ENCODE measurements at regions not wholly inside any gene's neighbourhood (a gene's known extent, or its start where the extent isn't known, plus 50 kb on each side); places are given as distances from the start of the nearest gene placed in this dataset.

DNA sequence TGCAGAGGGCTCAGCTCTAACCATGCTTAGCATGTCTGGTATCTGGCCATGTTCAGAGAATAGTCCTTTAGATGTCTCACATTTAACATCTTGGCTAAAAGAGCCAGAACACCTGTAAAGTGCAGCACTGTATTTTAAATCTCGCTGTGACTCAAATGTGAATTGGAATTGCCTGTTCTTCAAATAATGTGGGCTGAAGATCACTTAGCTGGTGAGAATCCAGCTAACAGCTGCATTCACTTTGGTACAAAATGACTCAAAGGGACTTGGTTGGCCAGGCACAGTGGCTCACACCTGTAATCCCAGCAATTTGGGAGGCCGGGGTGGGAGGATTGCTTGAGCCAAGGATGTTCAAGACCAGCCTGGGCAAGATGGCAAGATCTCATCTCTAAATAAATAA lies 63.5 kb upstream of the PLAC8 start:
- Histone ChIP-seq H3K27me3 (ENCODE audit: control insufficient read depth in 1 of 2, insufficient read depth in 2 of 2, low read length in 1 of 2) (no peaks in the 10 kb centered on the region), H3K27ac (ENCODE audit: low read depth in 1 of 2, low read length in 2 of 2) (no peak overlapping the region), H3K4me1 (ENCODE audit: control insufficient read depth in 1 of 2, insufficient read depth in 2 of 2, low read length in 2 of 2) (no peaks in the 10 kb centered on the region), H3K36me3 (ENCODE audit: control insufficient read depth in 1 of 2, insufficient read depth in 2 of 2, low read length in 1 of 2) (no peaks in the 10 kb centered on the region), H3K9me3 (ENCODE audit: control insufficient read depth, low read length) (no peaks in the 10 kb centered on the region), H3K4me3 (ENCODE audit: low read length in 2 of 2) (no peak overlapping the region)
- intact Hi-C loops (cut with DNase I) = no loop called here
- 48 to 49% methylated on average over 2 of the region's 2 CpGs for WGBS, 2 donors
- ATAC-seq (ENCODE audit: low FRiP score) = no peak
- no peak for DNase-seq

DNA sequence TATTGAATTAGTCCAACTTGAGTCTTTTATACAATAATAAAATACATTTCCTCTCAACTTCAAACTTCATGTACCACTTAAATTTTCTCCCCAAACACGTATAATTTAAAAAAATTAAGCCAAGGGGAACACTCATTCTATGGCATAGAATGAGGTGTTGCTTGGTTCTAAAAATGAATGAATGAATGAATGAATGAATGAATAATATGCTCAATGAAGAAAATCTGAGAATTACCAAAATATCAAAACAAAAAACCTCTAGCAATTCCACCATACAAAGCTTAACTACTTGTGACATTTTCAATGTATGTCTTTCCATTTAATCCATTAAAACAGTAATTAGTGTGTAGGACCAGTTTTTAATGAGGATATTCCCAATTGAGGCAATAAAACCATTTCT lies 62.7 kb upstream of the PLAC8 start:
- Histone ChIP-seq H3K4me1 (ENCODE audit: control insufficient read depth in 1 of 2, insufficient read depth in 2 of 2, low read length in 2 of 2) (no peaks in the 10 kb centered on the region), H3K4me3 (ENCODE audit: low read length in 2 of 2) (no peak overlapping the region), H3K27me3 (ENCODE audit: control insufficient read depth in 1 of 2, insufficient read depth in 2 of 2, low read length in 1 of 2) (no peaks in the 10 kb centered on the region), H3K9me3 (ENCODE audit: control insufficient read depth, low read length) (no peaks in the 10 kb centered on the region), H3K27ac (ENCODE audit: low read depth in 1 of 2, low read length in 2 of 2) (no peak overlapping the region), H3K36me3 (ENCODE audit: control insufficient read depth in 1 of 2, insufficient read depth in 2 of 2, low read length in 1 of 2) (no peaks in the 10 kb centered on the region)
- DNase-seq = no peak
- no peak for ATAC-seq (ENCODE audit: low FRiP score)
- intact Hi-C loops (cut with DNase I) = no loop called here
- 0 to 1% methylated on average over 1 of the region's 1 CpG for WGBS, 2 donors

DNA sequence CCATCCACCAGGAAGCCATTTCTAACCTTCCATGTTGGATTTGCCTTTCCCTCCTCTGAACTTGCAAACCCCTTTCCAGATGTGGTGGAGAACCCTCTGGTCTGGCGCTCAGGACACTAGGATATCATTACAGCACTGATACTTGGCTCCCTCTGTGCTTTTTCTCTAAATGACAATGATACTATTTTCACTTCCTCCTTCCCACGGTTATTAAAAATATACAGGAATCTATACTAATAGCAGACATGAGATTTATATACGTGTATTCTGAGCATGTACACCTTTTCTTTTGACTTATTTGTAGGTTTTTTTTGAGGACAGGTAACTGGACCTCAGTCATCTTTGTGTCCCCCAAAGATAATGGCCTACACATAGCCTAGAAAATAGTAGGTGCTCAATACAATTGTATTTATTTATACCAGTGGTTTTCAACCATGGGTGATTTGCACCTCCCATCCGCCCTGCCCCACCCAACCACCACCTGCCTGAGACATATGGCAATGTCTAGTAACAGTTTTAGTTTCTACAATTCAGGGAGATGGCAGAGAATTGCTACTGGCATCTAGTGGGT lies 60.4 kb upstream of the PLAC8 start:
- ATAC-seq (ENCODE audit: low FRiP score) (no peak), DNase-seq (no peak)
- WGBS, 2 donors = 86 to 87% methylated on average over 4 of the region's 4 CpGs
- no peaks in the 10 kb centered on the region for H3K4me1 ChIP-seq (ENCODE audit: control insufficient read depth in 1 of 2, insufficient read depth in 2 of 2, low read length in 2 of 2)
- intact Hi-C loops (cut with DNase I) = no loop called here
- no peak overlapping the region for H3K4me3 ChIP-seq (ENCODE audit: low read length in 2 of 2)
- no peaks in the 10 kb centered on the region for H3K9me3 ChIP-seq (ENCODE audit: control insufficient read depth, low read length)
- no peaks in the 10 kb centered on the region for H3K36me3 ChIP-seq (ENCODE audit: control insufficient read depth in 1 of 2, insufficient read depth in 2 of 2, low read length in 1 of 2)
- H3K27me3 ChIP-seq (ENCODE audit: control insufficient read depth in 1 of 2, insufficient read depth in 2 of 2, low read length in 1 of 2) = no peaks in the 10 kb centered on the region
- no peak overlapping the region for H3K27ac ChIP-seq (ENCODE audit: low read depth in 1 of 2, low read length in 2 of 2)

DNA sequence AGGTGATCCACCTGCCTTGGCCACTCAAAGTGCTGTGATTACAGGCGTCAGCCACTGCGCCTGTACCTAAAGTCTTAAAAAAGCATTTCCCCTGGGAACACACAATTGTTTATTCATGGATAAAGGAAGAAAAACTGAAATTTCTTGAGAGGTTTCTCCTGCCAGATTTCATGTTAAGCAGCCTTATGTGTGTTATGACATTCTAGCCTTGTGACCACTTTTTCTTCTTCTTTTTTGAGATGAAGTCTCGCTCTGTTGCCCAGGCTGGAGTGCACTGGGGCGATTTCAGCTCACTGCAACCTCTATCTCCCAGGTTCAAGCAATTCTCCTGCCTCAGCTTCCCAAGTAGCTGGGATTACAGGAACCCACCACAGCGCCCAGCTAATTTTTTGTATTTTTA lies 57.8 kb upstream of the PLAC8 start:
- ATAC-seq (ENCODE audit: low FRiP score) = no peak

DNA sequence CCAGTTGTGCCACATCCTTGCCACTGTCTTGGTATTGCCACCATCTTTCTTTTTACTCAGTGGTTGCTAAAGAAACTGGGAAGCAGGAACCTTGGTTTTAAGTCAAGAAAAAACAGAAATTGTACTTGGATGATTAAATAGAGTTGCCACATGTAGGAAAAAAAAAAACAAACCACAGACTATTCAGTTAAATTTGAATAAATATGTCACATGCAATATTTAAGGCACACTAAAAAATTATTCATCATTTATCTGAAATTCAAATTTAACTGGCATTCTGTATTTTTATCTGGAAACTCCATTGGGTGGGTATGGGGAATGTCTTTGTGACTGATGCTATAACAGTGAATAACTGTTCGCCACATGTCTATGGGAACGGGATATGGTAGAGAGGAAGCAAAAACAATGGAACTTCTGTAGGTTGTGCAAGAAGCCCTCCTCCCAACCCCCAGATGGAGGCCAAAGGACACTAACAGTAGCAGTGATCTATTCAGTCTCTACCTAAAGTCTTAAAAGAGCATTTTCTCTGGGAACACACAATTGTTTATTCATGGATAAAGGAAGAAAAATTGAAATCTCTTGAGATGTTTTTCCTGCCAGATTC lies 57.0 kb upstream of the PLAC8 start:
- Histone ChIP-seq H3K9me3 (ENCODE audit: control insufficient read depth, low read length) (no peaks in the 10 kb centered on the region), H3K36me3 (ENCODE audit: control insufficient read depth in 1 of 2, insufficient read depth in 2 of 2, low read length in 1 of 2) (no peaks in the 10 kb centered on the region), H3K4me3 (ENCODE audit: low read length in 2 of 2) (no peak overlapping the region), H3K27ac (ENCODE audit: low read depth in 1 of 2, low read length in 2 of 2) (no peak overlapping the region), H3K4me1 (ENCODE audit: control insufficient read depth in 1 of 2, insufficient read depth in 2 of 2, low read length in 2 of 2) (no peaks in the 10 kb centered on the region), H3K27me3 (ENCODE audit: control insufficient read depth in 1 of 2, insufficient read depth in 2 of 2, low read length in 1 of 2) (no peaks in the 10 kb centered on the region)
- 43 to 47% methylated on average over 2 of the region's 2 CpGs for WGBS, 2 donors
- no peak for ATAC-seq (ENCODE audit: low FRiP score)
- intact Hi-C loops (cut with DNase I) = no loop called here
- no peak for DNase-seq

More for the DNA sequence above, 57.8 kb upstream of the PLAC8 start:
- no peaks in the 10 kb centered on the region for H3K27me3 ChIP-seq (ENCODE audit: control insufficient read depth in 1 of 2, insufficient read depth in 2 of 2, low read length in 1 of 2)
- WGBS, 2 donors = 69 to 74% methylated on average over 5 of the region's 5 CpGs
- no peak overlapping the region for H3K4me3 ChIP-seq (ENCODE audit: low read length in 2 of 2)
- no peaks in the 10 kb centered on the region for H3K9me3 ChIP-seq (ENCODE audit: control insufficient read depth, low read length)
- H3K4me1 ChIP-seq (ENCODE audit: control insufficient read depth in 1 of 2, insufficient read depth in 2 of 2, low read length in 2 of 2) = no peaks in the 10 kb centered on the region
- H3K36me3 ChIP-seq (ENCODE audit: control insufficient read depth in 1 of 2, insufficient read depth in 2 of 2, low read length in 1 of 2) = no peaks in the 10 kb centered on the region
- intact Hi-C loops (cut with DNase I) = no loop called here
- H3K27ac ChIP-seq (ENCODE audit: low read depth in 1 of 2, low read length in 2 of 2) = no peak overlapping the region
- no peak for DNase-seq

DNA sequence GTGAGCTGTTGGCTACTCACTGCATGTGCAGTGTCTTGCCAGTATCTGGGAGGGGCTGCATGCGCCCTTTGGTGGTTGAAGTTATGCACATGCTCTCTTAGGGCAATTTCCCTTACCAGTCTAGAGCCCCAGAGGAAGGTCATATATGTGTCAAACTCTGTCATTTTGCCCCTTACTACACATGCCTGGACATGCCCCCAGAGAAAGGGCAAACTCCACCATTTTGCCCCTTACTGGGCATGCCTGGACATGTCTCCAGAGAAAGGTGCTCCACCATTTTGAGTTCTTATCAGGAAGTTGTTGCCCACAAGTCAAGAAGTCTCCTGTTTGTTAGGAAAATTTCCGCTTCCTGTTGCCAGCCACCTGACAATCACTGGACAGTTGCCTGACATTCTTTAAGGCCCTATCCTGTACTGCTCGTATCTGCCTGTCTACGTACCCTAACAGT lies 56.4 kb upstream of the PLAC8 start:
- Histone ChIP-seq H3K9me3 (ENCODE audit: control insufficient read depth, low read length) (no peaks in the 10 kb centered on the region), H3K27ac (ENCODE audit: low read depth in 1 of 2, low read length in 2 of 2) (no peak overlapping the region), H3K4me1 (ENCODE audit: control insufficient read depth in 1 of 2, insufficient read depth in 2 of 2, low read length in 2 of 2) (no peaks in the 10 kb centered on the region), H3K27me3 (ENCODE audit: control insufficient read depth in 1 of 2, insufficient read depth in 2 of 2, low read length in 1 of 2) (no peaks in the 10 kb centered on the region), H3K36me3 (ENCODE audit: control insufficient read depth in 1 of 2, insufficient read depth in 2 of 2, low read length in 1 of 2) (no peaks in the 10 kb centered on the region), H3K4me3 (ENCODE audit: low read length in 2 of 2) (no peak overlapping the region)
- DNase-seq (no peak), ATAC-seq (ENCODE audit: low FRiP score) (no peak)
- WGBS, 2 donors = 64 to 66% methylated on average over 4 of the region's 4 CpGs
- intact Hi-C loops (cut with DNase I) = no loop called here

All from aorta (tissue), 5 donors.